ENCODE measurements at regions not wholly inside any gene's neighbourhood (a gene's known extent, or its start where the extent isn't known, plus 50 kb on each side); places are given as distances from the start of the nearest gene placed in this dataset.

DNA sequence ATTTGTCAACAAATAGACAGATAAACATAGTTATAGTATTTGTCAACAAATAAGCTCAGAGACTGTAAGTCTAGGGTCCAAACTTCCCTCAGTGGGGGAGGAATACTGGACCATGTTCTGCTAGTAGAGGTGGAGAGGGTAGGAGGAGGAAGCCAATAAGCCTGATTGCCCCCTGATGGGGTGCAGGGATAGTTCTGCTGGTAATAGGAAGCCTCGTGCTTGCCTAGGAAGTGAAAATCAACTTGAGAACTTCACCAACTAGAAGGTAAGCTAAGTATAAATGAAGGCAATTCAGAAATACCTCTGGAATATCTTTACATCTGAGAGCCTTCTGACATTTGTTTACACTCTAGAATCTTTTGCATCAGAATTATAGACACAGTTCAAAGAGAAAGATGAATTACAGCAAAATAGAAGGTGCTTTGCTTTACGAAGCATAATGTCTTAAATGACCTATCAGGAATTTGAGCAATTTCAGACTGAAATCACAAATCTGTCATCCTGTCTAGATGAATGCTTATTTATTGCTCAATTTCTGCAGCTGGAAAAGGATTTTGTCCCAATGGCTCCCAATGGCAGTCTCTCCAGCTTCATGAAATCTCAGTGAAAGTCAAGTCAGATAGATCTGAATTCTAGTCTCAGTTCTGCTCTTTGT, 225.6 kb upstream of the TBC1D5 start:
- no peak for DNase-seq
- intact Hi-C loops (cut with DNase I): no loop called here

DNA sequence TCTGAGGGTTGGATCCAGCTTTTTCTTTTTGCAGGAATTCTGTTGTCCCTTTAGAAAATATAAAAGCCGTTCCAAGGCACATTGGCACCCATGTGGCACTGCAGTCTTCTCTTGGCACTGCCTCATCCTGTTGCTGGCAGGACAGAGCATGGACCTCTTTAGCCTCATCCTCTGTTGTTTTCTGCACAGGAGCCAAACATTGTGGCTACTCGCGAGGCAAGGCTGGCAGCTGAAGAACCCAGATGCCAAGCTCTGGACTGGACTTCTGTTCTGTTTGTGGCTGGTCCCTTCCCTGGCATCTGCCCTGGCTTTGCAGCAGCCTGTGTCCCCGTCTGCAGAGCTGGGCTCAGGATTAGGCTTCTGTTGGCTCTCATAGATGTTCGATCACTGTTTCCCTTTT, 224.7 kb upstream of the TBC1D5 start:
- intact Hi-C loops (cut with DNase I): no loop called here
- peak; percentile 53 to 96 (median 71) for DNase-seq

DNA sequence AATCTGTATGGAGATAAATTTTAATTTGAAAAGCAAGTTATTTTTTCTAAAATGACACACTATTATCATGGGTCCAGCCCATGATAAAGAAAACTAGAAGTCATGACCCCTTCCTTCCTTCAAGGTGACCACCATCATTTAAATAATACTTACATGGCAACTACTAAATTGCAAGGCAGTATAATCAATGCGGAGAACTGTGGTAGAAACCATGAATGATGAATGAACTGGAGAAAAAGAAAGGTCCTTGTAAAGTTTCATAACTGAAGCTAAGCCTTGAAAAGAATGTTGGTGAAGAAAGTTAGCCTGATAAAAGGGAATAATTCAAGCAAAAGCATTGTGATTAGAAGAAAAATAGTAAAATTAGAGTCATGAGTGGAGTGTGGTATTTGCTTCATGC, 222.9 kb upstream of the TBC1D5 start:
- DNase-seq: no peak
- intact Hi-C loops (cut with DNase I): no loop called here

DNA sequence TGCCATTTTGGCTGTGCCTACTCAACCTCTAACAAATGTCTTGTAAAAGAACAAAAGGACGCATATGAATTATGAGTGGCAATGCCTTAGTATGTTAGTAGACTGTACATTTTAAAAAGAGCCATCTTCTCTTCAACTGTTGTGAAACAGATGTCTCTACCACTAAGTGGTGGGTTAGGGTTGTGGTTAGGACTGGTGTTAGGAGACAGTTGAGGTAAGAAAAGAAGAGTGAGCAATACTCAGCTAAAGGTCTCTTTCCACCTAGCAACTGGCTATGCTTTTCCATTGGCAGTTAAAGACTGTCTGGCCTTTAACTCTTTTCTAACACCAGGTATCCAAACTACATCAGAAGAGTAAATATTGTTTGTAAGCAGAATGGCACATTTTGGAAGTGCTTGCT, 221.7 kb upstream of the TBC1D5 start:
- intact Hi-C loops (cut with DNase I): no loop called here
- no peak for DNase-seq

DNA sequence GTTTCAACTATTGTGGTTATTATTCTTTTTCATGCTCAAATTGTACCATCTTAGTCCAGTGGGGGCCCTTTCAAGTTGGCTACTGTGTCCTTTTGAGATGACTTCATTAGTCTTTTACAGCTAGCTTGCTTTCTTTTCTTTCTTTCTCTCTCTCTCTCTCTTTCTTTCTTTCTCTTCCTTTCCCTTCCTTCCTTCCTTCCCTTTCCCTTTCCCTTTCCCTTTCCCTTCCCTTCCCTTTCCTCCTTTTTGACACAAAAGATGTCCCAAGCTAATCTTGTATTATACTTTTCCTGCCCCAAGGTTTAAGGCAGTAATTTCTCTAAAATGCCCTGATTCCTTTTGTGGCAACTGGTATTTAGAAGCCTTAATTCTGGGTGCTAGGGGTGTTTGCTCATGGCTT, 213.0 kb upstream of the TBC1D5 start:
- intact Hi-C loops (cut with DNase I): no loop called here
- no peak for DNase-seq

DNA sequence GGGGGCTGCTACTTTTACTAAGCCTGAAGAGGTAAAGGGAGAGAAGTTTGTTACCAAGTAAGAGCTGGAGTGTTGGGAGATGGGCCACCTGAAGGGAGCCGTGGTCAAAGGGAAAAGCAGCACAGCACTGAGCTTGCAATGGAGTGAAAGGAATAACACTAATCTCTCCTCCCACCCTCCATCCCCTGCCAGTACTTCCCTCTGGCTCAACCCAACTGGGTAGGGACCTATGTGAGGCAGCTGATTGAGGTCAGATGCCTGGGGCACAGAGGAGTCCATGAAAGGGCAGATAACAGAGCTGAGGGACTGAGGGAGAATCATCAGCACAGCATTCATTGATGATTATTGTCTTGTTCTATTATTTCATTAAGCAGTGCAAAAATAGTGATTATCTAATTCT, 212.4 kb upstream of the TBC1D5 start:
- intact Hi-C loops (cut with DNase I): no loop called here
- no peak for DNase-seq

DNA sequence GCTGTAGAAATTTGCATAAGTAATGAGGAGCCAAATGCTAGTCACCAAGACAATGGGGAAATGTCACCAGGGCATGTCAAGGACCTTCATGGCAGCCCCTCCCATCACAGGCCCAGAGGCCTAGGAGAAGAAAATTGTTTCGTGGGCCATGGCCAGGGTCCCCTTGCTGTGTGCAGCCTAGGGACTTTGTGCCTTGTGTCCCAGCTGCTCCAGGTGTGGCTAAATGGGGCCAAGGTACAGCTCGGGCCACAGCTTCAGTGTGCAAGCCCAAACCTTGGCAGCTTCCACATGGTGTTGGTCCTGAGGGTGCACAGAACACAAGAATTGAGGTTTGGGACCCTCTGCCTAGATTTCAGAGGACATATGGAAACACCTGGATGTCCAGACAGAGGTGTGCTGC, 208.8 kb upstream of the TBC1D5 start:
- DNase-seq: peak in 1 of 10 donors; percentile 47
- intact Hi-C loops (cut with DNase I): no loop called here

DNA sequence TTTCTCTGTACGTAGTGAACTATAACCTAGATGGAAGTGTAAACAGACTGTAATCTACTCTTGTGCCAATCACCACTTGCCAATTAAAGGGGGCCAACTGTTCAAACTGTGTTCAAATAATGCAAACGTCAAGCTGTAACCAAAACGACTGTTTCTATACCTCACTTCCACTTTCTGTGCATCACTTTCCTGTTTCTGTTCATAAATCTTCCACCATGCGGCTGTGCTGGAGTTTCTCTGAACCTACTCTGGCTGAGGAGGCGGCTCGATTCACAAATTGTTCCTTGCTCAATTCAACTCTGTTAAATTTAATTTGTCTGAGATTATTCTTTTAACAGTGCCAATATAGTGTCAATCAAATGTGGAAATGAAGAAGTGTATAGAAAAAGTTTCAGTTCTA, 206.7 kb upstream of the TBC1D5 start:
- intact Hi-C loops (cut with DNase I): no loop called here
- no peak for DNase-seq

DNA sequence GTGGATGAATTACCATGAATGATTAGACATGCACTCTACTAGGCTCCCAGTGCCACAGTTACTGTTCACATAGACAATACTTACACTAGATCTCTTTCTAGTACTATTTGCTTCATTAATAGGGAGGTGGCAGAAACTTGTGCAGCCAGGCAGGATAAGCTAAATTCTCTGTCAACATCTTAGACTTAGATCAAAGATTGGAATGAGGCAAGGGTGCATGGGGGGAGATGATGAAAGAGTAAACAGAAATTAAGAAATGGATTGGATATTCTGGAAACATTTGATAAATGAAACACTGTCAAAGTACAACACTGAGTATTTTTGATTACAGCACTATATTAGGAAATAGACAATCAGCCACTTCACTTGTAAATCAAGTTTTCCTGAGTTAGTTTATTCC, 205.4 kb upstream of the TBC1D5 start:
- intact Hi-C loops (cut with DNase I): no loop called here
- DNase-seq: no peak

DNA sequence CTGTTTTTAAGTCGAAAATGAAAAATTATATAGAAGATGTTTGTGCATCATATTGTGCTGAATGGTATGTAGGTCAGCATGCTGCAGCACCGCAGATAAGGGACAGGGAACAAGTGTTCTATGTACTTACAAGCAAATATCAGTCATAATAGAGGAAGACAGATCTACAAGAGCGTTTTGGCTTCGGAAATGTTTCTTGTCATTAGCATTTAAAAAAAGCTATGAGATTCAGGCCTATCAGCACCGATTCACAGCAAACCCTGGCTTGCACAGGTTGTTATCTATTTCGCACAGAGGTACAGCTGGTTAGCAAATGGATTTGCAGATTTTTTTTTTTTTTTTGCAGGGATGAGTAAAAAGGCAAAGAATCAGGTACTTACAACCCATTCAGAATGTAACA, 204.2 kb upstream of the TBC1D5 start:
- intact Hi-C loops (cut with DNase I): no loop called here
- DNase-seq: no peak

DNA sequence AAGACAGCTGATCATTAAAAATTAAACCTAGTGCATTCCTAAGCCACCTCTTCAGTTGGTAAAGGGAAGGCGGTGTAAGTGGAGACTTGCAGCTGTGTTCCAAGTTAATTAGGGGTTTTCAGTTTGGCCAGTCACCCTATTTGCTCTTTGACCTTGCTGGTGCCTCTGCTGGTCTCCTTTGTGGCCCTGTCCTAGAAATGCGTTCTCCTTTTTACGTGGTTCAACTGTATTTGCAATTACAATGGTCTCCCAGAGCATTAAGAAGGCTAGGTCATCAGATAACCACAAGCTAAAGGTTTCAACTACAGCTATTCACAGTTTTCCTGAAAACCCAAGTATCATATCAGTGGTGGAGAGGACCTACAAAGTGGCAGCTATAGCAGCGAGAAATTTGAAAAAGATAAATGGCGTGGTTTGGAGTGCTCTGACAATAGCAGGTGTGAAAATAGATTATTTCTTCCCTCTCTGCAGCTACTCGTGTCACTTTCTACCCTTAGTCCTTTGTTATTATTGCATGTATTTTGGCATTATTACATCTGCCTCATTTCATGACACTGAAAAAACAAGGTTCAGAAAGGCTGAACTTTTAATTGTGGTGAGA, 203.5 kb upstream of the TBC1D5 start:
- DNase-seq: no peak
- intact Hi-C loops (cut with DNase I): no loop called here

DNA sequence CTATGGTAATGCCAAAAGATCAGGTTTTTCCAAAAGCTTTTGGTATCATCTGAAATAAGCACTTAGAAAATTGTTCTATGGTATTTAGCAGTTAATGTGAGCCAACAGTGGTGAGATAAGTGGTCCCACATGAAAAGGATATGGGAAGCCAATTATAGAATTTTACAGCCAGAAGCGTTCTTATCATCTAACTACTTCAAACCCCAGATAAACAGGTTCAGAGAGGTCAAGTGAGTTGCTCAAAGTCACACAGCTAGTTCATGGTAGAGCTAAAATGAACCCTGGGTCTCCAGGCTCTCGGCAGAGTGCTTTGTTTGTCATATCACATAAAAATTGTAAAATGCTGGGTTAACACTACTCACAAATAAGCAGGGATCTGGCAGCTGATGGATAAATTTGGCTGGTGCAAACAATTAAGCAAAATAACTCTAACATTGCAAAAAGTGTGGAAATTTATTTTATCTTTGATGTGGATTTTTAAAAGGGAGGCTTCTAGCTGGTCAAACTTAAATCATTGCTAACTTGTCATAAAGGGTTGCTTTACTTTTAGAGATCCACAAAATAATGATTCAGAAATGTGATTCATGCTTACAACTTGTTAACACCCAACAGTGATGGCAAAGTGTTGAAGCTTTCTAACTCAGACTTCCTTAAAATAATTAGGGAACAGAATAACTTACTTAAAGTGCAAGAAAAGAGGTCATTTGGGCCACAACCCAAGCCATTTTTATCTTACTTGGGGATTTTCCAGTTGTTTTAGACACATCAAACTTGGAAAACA, 202.8 kb upstream of the TBC1D5 start:
- no peak for DNase-seq
- intact Hi-C loops (cut with DNase I): no loop called here

DNA sequence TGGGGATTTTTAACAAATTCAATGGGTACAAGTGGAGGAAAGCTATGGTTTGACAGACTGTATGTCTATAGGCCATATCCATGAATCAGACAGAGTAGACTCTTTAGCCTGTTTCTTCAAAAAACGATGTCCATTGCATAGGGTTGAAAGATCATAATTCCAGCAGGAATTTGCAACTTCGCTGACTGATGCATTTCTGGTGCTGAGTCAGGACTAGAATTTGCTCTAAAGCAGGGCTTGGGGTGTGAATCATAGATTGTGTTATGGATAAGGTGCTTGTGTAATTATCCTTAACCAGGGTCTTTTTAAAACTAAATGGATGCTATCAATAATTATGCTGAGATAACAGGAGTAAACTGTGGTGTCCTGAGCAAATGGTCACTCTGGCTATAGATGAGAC, 200.4 kb upstream of the TBC1D5 start:
- intact Hi-C loops (cut with DNase I): no loop called here
- DNase-seq: no peak

DNA sequence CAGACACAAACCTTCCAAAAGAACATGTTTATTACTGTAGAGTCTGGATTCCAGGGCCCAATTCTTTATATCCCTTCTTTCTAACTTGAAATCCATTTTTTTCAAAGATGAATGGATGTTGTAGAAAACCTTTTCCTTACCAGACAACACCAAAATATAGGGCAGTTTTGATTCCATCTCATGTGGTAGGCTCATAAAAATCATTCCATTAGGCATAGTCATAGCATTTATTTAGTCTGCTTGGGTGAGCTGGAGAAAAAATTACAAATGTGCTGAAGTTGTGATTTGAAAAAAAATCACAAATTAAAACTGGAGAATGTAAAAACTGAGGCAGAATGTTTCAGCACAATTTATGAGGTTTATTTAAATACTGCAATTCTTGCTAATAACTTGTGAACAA, 199.3 kb upstream of the TBC1D5 start:
- DNase-seq: no peak
- intact Hi-C loops (cut with DNase I): no loop called here

DNA sequence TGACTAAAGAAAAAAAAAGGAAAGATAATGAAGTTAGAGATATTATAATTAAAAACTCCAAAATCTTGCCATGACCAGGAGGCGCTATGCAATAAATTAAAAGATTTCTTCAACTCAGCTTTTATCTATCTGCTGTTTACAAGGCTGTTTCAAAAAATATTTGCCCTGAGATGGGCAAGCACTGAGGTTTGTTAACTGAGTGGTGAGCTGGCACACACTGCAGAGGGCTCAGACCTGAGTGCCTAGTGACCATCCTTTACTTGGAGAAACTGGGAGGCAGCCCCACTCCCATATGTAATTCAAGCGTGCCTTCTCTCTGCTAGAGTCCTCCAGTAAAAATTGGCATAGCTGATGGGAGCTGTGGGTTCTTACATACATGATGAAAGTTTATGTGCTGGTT, 198.7 kb upstream of the TBC1D5 start:
- no peak for DNase-seq
- intact Hi-C loops (cut with DNase I): no loop called here

DNA sequence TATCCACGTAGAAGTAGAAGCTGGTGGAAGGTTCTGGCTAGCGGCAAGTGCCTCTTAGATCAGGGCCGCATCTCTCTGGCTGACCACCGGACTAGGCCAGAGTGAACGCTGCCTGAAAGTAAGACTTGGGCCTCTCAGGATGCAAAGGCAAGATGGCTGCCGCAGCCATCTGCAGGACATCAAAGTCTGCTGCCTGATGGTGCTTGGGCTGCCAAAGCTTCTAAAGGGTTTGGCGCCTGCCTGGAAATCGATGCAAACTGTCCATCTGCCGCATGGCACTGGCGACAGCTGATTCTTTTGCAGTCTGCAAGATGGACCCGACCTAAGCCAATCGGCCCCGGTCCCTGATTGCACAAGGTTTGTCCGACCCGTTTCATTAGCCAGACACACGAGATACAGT, 196.7 kb upstream of the TBC1D5 start:
- intact Hi-C loops (cut with DNase I): no loop called here
- peak in 2 of 10 donors; percentile 61 to 84 for DNase-seq

DNA sequence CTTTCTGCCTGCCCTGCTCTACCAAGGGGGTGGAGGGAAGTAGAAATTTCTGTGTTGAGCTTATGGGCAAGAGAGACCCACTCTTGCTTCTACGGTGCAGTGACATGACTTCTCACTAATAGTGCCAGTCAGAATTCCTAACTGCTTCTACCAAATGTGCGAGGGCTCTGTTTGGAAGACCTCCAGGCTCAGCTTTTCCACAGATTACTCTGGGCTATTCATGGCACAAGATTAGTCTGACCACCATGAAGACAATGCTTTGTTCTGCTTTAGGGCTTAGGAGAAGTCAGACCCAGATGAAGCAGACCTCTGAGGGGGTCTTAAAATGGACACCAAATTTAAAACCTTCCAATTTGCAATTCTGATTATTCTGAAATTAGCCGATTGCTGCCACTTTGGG, 195.9 kb upstream of the TBC1D5 start:
- intact Hi-C loops (cut with DNase I): no loop called here
- no peak for DNase-seq

DNA sequence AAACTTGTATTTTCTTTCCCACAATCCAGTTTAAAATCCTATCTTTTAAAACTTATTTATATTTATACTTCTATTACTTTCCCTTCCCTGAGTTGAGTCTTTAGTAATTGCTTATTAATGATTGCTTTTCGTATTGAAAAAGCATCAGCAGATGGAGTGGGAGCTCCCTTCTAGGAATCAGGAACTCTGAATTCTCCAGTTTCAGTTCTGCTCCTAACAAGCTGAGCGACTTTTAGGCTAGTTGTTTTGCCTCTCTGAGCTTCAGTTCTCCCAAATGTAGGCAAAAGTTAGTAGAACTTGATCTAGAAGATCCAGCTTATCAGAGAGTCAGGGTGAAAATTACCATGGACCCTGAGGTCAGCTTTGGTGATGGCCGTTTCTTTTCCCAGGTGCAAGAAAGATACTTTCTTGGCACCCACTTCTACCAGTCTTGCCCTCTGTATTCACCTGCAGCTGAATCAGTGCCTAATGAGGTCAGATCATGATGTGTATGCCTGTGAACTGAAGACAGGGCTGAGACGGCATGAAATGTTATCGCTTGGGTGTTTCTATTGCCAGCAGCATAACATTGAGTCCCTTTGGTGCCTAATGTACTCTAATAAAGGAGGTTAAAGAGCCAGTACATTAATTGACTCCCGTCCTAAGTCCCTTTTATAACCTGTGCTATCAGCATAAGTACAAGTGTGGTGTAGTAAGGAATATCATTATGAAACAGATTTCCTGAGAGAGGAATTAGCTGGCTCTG, 194.5 kb upstream of the TBC1D5 start:
- intact Hi-C loops (cut with DNase I): no loop called here
- no peak for DNase-seq

DNA sequence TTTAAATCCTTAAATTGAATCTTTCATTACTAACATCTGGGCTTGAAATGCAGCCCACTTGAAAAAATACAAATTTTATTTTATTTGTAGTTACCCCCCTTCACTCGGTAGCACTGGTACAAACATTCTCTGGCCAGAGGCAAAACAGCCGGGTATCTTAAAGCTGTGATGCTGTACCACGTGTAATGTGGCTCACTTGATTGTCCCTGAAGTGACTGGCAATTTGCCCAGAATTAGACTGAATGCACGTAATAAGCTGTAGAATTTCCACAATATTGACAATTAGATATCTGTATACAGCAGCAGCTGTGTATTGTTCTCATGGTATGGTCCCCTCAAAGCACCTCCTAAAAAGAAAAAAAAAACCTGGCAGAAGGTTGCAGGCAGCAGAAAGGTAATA, 192.8 kb upstream of the TBC1D5 start:
- DNase-seq: no peak
- intact Hi-C loops (cut with DNase I): no loop called here

DNA sequence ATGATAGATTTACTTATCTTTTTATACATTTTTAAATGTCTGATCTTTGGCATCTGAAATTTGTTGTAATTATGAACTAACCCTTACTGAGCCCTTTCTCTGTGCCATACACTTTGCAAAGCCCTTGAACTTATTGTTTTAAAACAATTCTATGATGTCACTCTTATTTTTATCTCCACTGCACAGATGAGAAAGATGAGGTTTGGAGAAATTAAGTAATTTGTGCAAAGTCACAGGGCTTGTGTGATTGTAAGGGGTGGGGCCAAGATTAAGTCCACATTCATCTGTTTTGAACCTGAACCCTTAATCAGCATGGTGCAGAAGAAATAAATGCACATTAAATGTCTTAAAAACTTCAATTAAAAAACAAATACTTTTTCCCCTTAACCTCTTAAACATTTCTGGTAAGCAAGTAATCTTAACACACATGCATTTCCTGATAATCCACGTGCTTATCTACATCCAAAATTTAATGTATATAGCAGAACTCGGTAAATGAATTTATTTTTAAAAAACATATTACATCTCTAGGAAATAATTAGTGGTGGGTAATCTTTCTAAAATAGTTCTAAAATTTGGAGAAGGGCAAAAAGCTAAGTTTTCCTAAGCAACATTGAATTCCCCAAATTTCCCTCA, 189.8 kb upstream of the TBC1D5 start:
- intact Hi-C loops (cut with DNase I): no loop called here
- no peak for DNase-seq

DNA sequence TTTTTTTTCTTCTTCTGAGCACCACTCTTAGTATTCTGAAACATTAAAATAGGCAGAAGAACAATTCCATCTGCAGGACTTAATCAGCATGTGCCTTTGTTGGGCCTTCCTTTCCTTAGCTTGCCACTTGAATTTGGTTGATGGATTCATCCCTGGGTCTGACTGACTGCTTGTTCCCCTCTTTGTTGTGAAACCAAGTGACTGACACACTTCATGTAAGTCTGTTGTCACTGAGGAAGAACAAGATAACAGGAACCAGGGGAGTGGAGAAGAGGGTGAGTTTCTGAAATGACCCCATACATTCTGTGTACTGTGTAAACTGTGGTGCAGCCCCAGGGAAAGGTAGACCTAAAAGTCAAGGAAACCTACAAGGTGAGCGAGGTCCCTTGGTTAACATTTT, 188.7 kb upstream of the TBC1D5 start:
- DNase-seq: no peak
- intact Hi-C loops (cut with DNase I): no loop called here

All from posterior cingulate gyrus (tissue), 11 donors.